ENCODE measurements at regions not wholly inside any gene's neighbourhood (a gene's known extent, or its start where the extent isn't known, plus 50 kb on each side); places are given as distances from the start of the nearest gene placed in this dataset.

- TF ChIP-seq CTCF (IDR thresholded peaks at IDR 0.05; ENCODE audit: low read length) (no peak), EZH2phosphoT487 (IDR thresholded peaks at IDR 0.05; ENCODE audit: low read length) (no peak), EZH2 (optimal IDR thresholded peaks at IDR 0.05; ENCODE audit: low read depth, low read length) (no peak)
Observed at GRCh38 chr1:190003376-190003775, 474.3 kb downstream of the BRINP3 start.

Data from MM.1S (cell line).